ENCODE measurements at regions not wholly inside any gene's neighbourhood (a gene's known extent, or its start where the extent isn't known, plus 50 kb on each side); places are given as distances from the start of the nearest gene placed in this dataset.

DNA sequence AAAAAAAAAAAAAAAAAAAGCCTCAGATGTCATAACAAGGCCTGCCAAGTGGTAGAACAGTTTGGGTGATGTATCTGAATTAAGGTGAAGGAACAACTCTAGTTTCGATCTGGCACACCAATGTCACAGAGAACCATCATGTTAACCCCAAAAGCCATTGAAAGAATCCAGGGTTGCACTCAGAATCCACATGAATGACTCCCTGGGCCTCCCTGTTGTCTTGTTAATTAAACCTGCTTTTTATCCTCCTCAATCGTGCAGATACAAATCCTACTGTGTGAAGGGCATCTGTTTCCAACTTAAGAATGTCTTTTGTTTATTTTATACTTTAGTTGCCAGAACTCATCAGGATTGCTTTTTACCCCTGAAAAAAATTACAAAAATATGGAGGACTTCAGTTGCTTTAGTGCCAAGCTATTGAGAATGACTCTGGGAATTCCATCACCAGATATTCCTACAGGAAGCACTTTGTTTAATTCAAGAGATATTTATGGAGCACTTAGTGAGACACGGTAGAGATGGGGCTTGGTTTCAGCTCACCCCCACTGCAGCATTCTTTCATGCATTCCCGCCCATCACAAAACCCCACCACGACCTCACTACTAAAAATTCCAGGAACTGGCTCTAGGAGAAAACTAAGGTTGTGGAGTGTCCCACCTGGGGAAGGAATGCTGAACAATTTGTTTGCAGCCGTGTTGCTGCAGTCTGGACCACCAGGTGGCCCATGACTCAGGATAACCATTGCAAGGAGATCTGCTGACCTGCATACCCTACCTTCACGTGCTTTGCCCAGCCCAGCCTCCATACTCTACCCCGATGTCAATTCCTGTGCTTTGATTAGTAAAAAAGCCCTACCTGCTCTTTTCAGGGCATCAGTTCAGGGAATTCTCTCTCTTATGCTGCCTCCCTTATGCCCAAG is 63.8 kb upstream of the GPRC5B start:
- Histone ChIP-seq H3K4me1 (no peaks in the 10 kb centered on the region), H3K9me3 (replicated peaks) (no peaks in the 10 kb centered on the region), H3K4me3 (no peak overlapping the region), H3K36me3 (no peaks in the 10 kb centered on the region), H3K27ac (replicated peaks) (no peak overlapping the region), H3K27me3 (ENCODE audit: low read depth) (peaks cover 82% of the 10 kb centered on the region)
- no peak for DNase-seq
- intact Hi-C loops (cut with micrococcal nuclease) = no loop called here
- TF ChIP-seq, protein P1, sequence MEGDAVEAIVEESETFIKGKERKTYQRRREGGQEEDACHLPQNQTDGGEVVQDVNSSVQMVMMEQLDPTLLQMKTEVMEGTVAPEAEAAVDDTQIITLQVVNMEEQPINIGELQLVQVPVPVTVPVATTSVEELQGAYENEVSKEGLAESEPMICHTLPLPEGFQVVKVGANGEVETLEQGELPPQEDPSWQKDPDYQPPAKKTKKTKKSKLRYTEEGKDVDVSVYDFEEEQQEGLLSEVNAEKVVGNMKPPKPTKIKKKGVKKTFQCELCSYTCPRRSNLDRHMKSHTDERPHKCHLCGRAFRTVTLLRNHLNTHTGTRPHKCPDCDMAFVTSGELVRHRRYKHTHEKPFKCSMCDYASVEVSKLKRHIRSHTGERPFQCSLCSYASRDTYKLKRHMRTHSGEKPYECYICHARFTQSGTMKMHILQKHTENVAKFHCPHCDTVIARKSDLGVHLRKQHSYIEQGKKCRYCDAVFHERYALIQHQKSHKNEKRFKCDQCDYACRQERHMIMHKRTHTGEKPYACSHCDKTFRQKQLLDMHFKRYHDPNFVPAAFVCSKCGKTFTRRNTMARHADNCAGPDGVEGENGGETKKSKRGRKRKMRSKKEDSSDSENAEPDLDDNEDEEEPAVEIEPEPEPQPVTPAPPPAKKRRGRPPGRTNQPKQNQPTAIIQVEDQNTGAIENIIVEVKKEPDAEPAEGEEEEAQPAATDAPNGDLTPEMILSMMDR (IDR thresholded peaks at IDR 0.05; ENCODE audit: borderline replicate concordance) = no peak

DNA sequence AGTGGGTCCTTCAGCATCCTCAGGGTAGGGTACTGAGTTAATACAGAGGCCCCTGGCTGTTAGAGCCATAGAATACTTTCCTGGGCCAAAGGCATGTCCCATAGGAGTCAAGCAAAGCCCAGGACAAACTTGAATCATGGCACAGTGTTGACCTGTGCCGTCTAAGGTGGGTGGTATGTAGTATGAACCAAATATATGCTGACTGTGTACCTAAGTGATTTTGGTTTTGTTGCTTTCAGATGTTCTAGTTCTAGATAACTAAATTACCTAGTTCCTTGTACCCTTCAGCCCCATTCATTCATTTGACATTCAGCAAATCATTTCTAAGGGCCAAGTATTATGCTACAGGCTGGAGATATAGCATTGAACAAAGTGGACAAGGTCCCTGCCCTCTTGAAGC is 61.3 kb upstream of the GPRC5B start:
- H3K4me1 ChIP-seq = no peaks in the 10 kb centered on the region
- no peak overlapping the region for H3K4me3 ChIP-seq
- TF ChIP-seq, protein P1 (IDR thresholded peaks at IDR 0.05; ENCODE audit: borderline replicate concordance) = no peak
- H3K27ac ChIP-seq (replicated peaks) = no peak overlapping the region
- DNase-seq = no peak
- intact Hi-C loops (cut with micrococcal nuclease) = no loop called here
- H3K27me3 ChIP-seq (ENCODE audit: low read depth) = peaks cover 81% of the 10 kb centered on the region
- H3K36me3 ChIP-seq = no peaks in the 10 kb centered on the region
- H3K9me3 ChIP-seq (replicated peaks) = no peaks in the 10 kb centered on the region

DNA sequence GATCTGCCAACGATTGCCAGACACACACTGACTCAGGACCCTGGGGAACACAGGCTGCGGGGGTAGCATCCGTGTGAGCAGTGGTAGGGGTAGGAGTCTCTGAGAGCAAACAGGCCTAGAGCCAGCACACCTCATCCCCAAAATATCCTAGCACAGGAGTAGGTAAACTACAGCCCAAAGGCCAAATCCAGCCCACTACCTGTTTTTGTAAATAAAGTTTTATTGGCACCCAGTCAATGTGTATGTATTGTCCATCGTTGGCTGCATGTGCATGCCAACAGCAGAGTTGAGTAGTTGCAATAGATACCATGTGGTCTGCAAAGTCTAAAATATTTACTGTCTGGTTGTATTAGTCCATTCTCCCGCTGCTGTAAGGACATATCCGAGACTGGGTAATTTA is 55.5 kb upstream of the GPRC5B start:
- DNase-seq = no peak
- TF ChIP-seq, protein P1 (IDR thresholded peaks at IDR 0.05; ENCODE audit: borderline replicate concordance) = no peak
- Histone ChIP-seq H3K27me3 (ENCODE audit: low read depth) (peaks cover 70% of the 10 kb centered on the region), H3K4me3 (no peak overlapping the region), H3K27ac (replicated peaks) (no peak overlapping the region), H3K9me3 (replicated peaks) (no peaks in the 10 kb centered on the region), H3K36me3 (no peaks in the 10 kb centered on the region), H3K4me1 (no peaks in the 10 kb centered on the region)
- intact Hi-C loops (cut with micrococcal nuclease) = no loop called here

DNA sequence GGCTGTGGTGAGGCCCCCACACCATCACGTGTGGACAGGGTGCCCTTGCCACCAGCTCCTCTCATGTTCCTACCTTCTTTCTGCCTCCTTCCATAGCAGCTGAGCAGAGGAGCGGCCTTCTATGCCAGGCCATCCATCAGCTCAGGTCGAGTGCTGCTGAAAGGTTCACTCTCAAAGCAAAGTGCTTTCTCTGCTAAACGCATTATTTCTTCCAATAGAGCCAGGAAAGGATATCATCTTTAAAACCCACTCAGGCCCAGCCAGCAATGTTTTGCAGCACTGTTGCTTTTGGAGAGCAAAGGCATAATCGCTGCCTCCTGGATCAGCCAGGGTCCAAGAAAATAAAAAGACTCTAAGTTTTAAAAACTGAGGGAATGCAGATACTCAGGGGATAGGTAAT is 54.9 kb upstream of the GPRC5B start:
- Histone ChIP-seq H3K27ac (replicated peaks) (no peak overlapping the region), H3K9me3 (replicated peaks) (no peaks in the 10 kb centered on the region), H3K27me3 (ENCODE audit: low read depth) (peaks cover 76% of the 10 kb centered on the region), H3K36me3 (no peaks in the 10 kb centered on the region), H3K4me1 (no peaks in the 10 kb centered on the region), H3K4me3 (no peak overlapping the region)
- no peak for DNase-seq
- TF ChIP-seq, protein P1 (IDR thresholded peaks at IDR 0.05; ENCODE audit: borderline replicate concordance) = no peak
- intact Hi-C loops (cut with micrococcal nuclease) = no loop called here

DNA sequence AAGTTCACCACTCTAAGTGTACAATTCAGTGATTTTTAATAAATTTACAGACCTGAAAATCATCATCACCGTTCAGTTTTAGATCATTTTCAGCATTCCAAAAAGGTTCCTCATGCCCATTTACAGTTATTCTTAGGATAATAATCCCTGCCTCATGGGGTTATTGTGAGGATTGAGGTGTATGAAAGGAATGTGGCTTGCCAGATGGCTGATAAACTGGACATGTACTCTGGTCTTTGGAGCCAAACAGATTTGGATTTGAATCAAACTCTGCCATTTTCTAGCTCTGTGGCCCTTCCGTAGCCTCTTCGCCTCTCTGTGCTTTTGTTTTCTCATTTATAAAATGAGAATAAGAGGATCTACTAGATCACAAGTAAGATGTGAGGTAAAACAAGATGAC is 53.9 kb upstream of the GPRC5B start:
- intact Hi-C loops (cut with micrococcal nuclease) = no loop called here
- Histone ChIP-seq H3K9me3 (replicated peaks) (no peaks in the 10 kb centered on the region), H3K27me3 (ENCODE audit: low read depth) (peaks cover 80% of the 10 kb centered on the region), H3K27ac (replicated peaks) (no peak overlapping the region), H3K4me1 (no peaks in the 10 kb centered on the region), H3K4me3 (no peak overlapping the region), H3K36me3 (no peaks in the 10 kb centered on the region)
- TF ChIP-seq, protein P1 (IDR thresholded peaks at IDR 0.05; ENCODE audit: borderline replicate concordance) = no peak
- no peak for DNase-seq

Data from left ventricle myocardium inferior (tissue), 1 donor.